Esophagus (tissue), 2 donors: ENCODE measurements at regions not wholly inside any gene's neighbourhood (a gene's known extent, or its start where the extent isn't known, plus 50 kb on each side); places are given as distances from the start of the nearest gene placed in this dataset.

Experiments
- H3K27ac ChIP-seq, 2 donors: one replicate each; pipeline ENCODE4 v1.5.1; 2013; ENCODE audit warnings: low read depth in 2 of 2, mild to moderate bottlenecking in 2 of 2, inconsistent platforms in 1 of 2, low read length in 1 of 2, moderate library complexity in 1 of 2
- H3K27me3 ChIP-seq, 2 donors: one replicate each; pipeline ENCODE4 v1.6.1; 2013; ENCODE audit warnings: low read length in 2 of 2, control low read depth in 1 of 2, mild to moderate bottlenecking in 1 of 2; ENCODE audit not compliant: insufficient read depth in 2 of 2, control insufficient read depth in 1 of 2
- H3K36me3 ChIP-seq, 2 donors: one replicate each; pipeline ENCODE4 v1.6.1; 2013; ENCODE audit warnings: low read length in 1 of 2; ENCODE audit not compliant: control insufficient read depth in 2 of 2, insufficient read depth in 2 of 2
- H3K4me1 ChIP-seq, 2 donors: one replicate each; pipeline ENCODE4 v1.6.1; 2013; ENCODE audit warnings: low read length in 1 of 2; ENCODE audit not compliant: control insufficient read depth in 2 of 2, insufficient read depth in 2 of 2
- H3K4me3 ChIP-seq, 2 donors: one replicate each; pipeline ENCODE4 v1.5.1; 2013; ENCODE audit warnings: low read length in 2 of 2, mild to moderate bottlenecking in 2 of 2, low read depth in 1 of 2, moderate library complexity in 1 of 2
- H3K9me3 ChIP-seq, 2 donors: one replicate each; pipeline ENCODE4 v1.6.1; 2013; ENCODE audit warnings: mild to moderate bottlenecking in 2 of 2, low read depth in 1 of 2, low read length in 1 of 2, moderate library complexity in 1 of 2; ENCODE audit not compliant: control insufficient read depth in 2 of 2, insufficient read depth in 1 of 2
- WGBS, 2 donors: extraction: QIAGEN DNeasy Blood & Tissue Kit; methylation state at CpG; one replicate each; pipeline ENCODE4 v1.1.7; 2013; 5-methylcytosine and 5-hydroxymethylcytosine counted together
- donor health status: healthy with polysubstance abuse.
- donor health status: Bipolar disorder and iron deficiency.

DNA sequence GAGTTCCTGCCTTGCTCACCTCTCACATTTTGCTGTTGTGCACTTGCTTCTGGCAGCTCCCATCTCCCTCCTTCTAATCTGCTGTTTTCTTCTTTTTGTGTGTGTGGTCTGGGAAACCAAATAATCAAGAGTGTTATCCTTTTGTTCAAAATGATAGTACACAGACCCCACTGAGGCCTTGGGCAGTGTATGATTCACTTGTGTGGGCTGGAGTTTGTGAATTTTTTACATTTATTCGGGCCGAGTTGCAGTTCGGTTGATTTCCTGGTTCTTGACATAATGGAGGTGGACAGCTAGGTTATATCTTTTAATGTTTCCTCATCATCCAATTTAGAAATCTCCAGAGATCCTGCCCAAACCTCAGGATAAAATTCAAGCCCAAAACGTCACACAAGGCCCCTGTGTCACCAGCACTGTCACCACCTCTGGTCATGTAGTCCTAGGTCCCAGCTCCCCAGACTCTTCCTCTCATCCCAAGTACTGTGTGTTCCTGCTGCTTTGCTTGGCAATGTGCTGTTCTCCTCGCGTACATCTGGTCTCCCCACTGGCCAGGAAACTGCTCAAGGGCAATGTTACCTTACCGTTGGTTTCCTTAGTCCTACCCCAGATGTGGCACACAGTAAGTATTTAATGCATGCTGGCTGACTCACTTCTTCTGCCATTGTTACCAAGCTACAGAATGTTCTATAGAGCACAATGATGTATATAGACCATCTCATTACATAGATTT lies 55.7 kb upstream of the PHACTR2 start:
- no peaks in the 10 kb centered on the region for H3K9me3 ChIP-seq
- H3K27me3 ChIP-seq, result no peaks in the 10 kb centered on the region
- no peaks in the 10 kb centered on the region for H3K4me1 ChIP-seq
- H3K4me3 ChIP-seq, result no peak overlapping the region
- H3K27ac ChIP-seq, result no peak overlapping the region
- H3K36me3 ChIP-seq, result no peaks in the 10 kb centered on the region
- WGBS, 2 donors, result 81% methylated on average over 7 of the region's 7 CpGs

DNA sequence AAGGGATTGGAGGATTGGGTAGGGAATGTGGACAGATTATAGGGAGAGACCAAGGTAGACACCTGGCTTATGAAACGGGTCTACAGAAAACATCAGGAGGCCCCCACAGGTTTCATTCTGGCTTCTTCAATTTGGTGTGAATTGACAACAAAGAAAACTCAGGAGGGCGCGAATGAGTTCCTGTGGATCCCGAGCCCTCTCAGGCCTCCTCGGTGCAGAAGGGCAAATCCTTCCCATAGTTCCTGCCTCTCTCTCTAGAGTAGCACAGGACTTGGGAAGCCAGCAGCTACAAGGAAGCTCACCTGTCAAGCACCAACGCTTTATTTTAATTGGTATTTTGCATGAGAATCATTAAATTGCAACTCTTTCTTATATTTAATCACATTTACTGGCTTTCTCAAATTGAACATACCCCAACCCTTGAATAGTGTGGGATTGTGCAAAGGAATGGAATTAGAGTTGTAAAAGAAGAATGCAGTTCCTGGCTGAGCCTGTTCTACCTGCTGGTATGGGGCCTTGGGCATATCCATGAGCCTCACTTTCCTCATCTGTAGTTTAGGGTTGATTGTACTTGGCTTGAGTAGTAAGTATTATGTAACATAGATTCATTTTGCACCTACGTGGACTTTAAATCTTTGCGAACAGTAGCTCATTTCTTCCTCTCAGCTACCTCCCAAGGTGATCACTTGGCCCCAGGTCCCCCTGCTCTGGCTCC lies 56.4 kb upstream of the PHACTR2 start:
- Histone ChIP-seq H3K27me3 (no peaks in the 10 kb centered on the region), H3K4me1 (no peaks in the 10 kb centered on the region), H3K4me3 (no peak overlapping the region), H3K36me3 (no peaks in the 10 kb centered on the region), H3K27ac (no peak overlapping the region), H3K9me3 (no peaks in the 10 kb centered on the region)
- 89 to 94% methylated on average over 8 of the region's 8 CpGs for WGBS, 2 donors

DNA sequence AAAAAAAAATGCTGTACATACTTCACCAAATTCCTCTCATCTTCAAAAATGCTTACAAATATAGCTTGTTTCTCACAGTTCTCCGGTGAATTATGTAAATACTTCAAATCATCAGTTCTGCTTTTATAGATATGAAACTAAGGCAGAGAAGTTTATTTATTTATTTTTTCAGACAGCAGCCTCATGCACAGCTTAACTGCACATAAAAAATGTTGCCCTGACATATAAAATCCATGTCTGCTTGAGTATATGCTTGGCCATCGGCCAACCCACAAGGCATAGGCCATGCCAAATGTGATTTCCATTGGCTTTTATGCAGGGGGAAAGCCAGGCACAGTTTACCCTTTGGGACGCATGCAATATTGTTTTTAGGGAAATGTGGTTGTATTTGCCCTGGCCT lies 57.3 kb upstream of the PHACTR2 start:
- Histone ChIP-seq H3K36me3 (no peaks in the 10 kb centered on the region), H3K9me3 (no peaks in the 10 kb centered on the region), H3K27ac (no peak overlapping the region), H3K4me3 (no peak overlapping the region), H3K27me3 (no peaks in the 10 kb centered on the region), H3K4me1 (no peaks in the 10 kb centered on the region)
- WGBS, 2 donors, result 46 to 61% methylated on average over 3 of the region's 3 CpGs

DNA sequence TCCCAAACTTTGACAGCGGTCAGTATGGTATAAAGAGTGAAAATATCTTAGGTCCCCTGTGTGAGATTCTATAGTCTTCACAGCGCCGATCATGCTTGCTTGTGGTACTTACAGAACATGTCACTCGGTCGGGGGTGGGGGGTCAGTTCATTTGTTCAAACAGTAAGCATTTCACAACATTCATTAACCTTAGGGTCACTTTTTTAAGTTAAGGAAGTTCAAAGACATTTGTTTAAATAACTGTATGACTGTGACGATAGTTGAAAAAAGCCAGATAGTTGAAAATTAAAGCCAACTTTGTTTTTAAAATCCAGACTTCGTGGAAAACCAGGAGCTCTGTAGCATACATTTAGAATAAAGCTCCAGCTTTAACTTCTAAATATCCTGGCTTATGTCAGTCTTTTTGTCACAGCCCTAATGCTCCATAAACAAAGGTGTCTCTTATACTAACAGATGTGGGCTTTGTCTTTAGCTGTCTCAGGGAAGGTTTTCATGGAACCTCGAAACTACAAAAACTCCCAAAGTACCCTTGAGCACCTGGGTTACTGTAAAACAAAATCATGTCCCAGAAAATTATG lies 57.9 kb upstream of the PHACTR2 start:
- H3K4me1 ChIP-seq, result no peaks in the 10 kb centered on the region
- H3K27me3 ChIP-seq, result no peaks in the 10 kb centered on the region
- no peaks in the 10 kb centered on the region for H3K36me3 ChIP-seq
- no peak overlapping the region for H3K27ac ChIP-seq
- no peaks in the 10 kb centered on the region for H3K9me3 ChIP-seq
- no peak overlapping the region for H3K4me3 ChIP-seq
- WGBS, 2 donors, result 79 to 83% methylated on average over 8 of the region's 8 CpGs

DNA sequence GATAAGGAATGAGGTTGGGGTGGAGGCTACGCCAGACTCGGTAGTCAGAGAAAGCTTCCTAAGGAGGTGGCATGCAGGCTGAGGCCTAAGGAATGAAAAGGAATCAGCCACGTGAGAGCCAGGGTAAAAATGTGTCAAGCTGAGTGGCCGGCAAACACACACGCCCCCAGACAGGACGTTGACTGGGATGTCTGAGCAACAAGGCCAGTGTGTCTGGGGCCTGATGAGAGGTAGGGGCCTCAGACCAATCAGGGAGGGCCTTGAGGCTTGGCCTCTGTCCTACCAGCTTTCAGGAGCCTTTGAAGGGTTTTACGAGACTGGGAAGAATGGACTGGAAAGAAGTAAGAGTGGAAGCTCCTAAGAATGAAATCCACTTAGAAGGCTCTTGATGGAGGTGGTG lies 61.0 kb upstream of the PHACTR2 start:
- H3K4me1 ChIP-seq, result no peaks in the 10 kb centered on the region
- no peak overlapping the region for H3K4me3 ChIP-seq
- WGBS, 2 donors, result 84 to 92% methylated on average over 7 of the region's 7 CpGs
- no peaks in the 10 kb centered on the region for H3K36me3 ChIP-seq
- H3K27ac ChIP-seq, result no peak overlapping the region
- no peaks in the 10 kb centered on the region for H3K9me3 ChIP-seq
- H3K27me3 ChIP-seq, result no peaks in the 10 kb centered on the region

DNA sequence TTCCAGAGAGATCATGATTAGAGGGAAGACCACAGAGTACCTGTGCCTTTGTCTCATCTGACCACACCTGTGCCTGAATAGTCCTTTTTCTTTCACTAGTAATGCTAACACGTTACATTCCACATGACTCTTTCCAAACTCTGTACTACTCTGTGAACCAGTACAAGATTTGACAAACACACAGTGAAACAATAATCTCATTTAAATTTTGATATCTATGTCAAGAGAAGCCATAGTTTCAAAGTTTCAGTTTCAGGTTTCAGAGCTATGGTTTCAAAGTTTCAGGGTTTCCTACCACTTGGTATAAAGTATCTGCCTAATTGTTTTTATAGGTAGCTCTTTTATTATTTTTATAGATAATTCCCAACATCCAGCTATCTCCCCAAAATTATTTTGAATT lies 62.0 kb upstream of the PHACTR2 start:
- 81 to 85% methylated on average over 1 of the region's 1 CpG for WGBS, 2 donors
- no peaks in the 10 kb centered on the region for H3K36me3 ChIP-seq
- no peak overlapping the region for H3K27ac ChIP-seq
- H3K4me1 ChIP-seq, result no peaks in the 10 kb centered on the region
- no peaks in the 10 kb centered on the region for H3K9me3 ChIP-seq
- H3K27me3 ChIP-seq, result no peaks in the 10 kb centered on the region
- H3K4me3 ChIP-seq, result no peak overlapping the region

DNA sequence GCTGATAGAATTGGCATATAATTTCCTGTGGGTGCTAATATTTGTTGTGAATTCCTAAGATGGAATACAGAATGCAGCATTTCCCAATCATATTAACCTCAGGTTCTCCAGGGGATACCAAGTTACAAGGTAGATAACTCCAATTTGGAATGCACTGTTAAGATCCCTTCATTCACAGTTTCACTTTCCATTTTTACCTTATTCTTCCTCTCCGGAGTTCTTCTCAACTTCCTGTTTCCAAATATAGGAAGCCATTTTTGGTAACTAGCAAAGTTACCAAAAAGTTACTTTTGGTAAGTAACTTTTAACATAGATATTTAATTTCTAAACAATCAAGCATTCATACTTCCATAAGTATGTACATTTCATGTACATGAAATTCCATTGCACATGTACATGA lies 63.5 kb upstream of the PHACTR2 start:
- H3K36me3 ChIP-seq, result no peaks in the 10 kb centered on the region
- no peaks in the 10 kb centered on the region for H3K9me3 ChIP-seq
- no peaks in the 10 kb centered on the region for H3K4me1 ChIP-seq
- no peak overlapping the region for H3K4me3 ChIP-seq
- H3K27ac ChIP-seq, result no peak overlapping the region
- WGBS, 2 donors, result 58 to 68% methylated on average over 1 of the region's 1 CpG
- H3K27me3 ChIP-seq, result no peaks in the 10 kb centered on the region

DNA sequence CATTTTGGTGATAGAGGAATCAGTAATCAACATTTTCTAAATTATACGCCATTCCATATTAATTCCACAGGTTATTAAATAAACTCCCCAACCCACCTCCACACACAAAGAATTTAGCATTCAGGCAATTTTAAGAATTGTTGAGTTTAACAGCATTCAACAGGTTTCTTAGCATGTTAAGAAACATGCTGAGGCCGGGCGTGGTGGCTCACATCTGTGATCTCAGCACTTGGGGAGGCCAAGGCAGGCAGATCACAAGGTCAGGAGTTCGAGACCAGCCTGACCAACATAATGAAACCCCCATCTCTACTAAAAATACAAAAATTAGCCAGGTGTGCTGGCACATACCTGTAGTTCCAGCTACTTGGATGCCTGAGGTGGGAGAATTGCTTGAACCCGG lies 64.0 kb upstream of the PHACTR2 start:
- Histone ChIP-seq H3K4me3 (no peak overlapping the region), H3K9me3 (no peaks in the 10 kb centered on the region), H3K36me3 (no peaks in the 10 kb centered on the region), H3K4me1 (no peaks in the 10 kb centered on the region), H3K27me3 (no peaks in the 10 kb centered on the region), H3K27ac (no peak overlapping the region)
- 95 to 98% methylated on average over 5 of the region's 5 CpGs for WGBS, 2 donors

DNA sequence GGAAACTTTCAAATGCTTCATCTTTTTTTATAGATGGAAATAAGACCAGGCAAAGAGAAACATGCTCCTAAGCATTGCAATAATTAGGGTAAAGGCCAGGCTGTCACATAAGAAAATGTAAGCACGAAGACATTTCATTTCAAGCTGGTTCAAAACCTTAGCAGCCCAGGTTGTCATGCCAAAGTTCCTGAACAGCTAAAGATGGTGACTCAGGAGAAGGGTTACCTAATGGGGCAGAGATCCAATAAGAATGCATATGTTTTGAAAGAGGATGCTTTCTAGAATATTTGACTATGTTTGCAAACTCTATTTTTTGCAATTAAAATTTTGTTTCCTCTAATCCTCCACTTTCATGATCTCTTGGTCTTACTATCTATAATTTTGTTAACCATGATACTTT lies 65.6 kb upstream of the PHACTR2 start:
- H3K9me3 ChIP-seq, result no peaks in the 10 kb centered on the region
- no peak overlapping the region for H3K27ac ChIP-seq
- no peak overlapping the region for H3K4me3 ChIP-seq
- H3K4me1 ChIP-seq, result peaks cover 0 to 4% of the 10 kb centered on the region in 2 donors
- no peaks in the 10 kb centered on the region for H3K27me3 ChIP-seq
- H3K36me3 ChIP-seq, result no peaks in the 10 kb centered on the region
- 78 to 94% methylated on average over 1 of the region's 1 CpG for WGBS, 2 donors

DNA sequence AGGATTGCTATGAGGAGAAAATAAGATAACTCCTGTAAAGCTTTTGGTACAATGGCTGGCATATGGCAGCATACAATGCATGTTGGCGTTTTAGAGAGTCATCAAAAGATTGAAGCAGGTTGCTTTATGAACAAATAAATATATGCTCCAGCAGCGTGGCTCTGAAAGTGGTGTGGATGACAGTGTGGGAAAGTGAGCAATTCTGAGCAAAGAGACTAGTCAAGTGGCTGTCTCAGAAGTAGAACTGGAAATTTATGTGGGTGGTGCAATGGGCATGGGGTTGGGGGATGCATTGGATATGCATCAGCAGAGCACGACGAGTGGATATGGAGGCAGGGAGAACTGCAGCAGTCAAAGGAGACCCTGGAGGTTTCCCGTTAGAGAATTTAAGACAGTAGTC lies 66.2 kb upstream of the PHACTR2 start:
- Histone ChIP-seq H3K9me3 (no peaks in the 10 kb centered on the region), H3K36me3 (no peaks in the 10 kb centered on the region), H3K27me3 (no peaks in the 10 kb centered on the region), H3K4me1 (peaks cover 0 to 4% of the 10 kb centered on the region in 2 donors), H3K4me3 (no peak overlapping the region), H3K27ac (no peak overlapping the region)
- WGBS, 2 donors, result 92 to 96% methylated on average over 5 of the region's 5 CpGs
